A549 (cell line): ENCODE measurements at regions not wholly inside any gene's neighbourhood (a gene's known extent, or its start where the extent isn't known, plus 50 kb on each side); places are given as distances from the start of the nearest gene placed in this dataset.

Experiments
- ELK1 ChIP-seq: fragments of 150-350 bp; IDR thresholded peaks from 2 replicates; pipeline ENCODE4 v1.6.1; 2014; ENCODE audit warnings: low read depth, mild to moderate bottlenecking, low read length
- EP300 ChIP-seq, 2 experiments: fragments of >200 bp; sonication (Bioruptor Twin); formaldehyde crosslinking; IDR thresholded peaks; 2 replicates in 1 of 2; 3 replicates in 1 of 2; pipeline ENCODE4 v1.6.1; 2016 to 2017
- ESRRA ChIP-seq: fragments of 150-350 bp; IDR thresholded peaks from 2 replicates; pipeline ENCODE4 v1.6.1; 2014; ENCODE audit warnings: mild to moderate bottlenecking, low read length, borderline replicate concordance
- HDAC2 ChIP-seq: fragments of 200-600 bp; sonication (generic); IDR thresholded peaks from 2 replicates; pipeline ENCODE4 v1.6.1; 2016
- HOXA7 ChIP-seq: fragments of 250-450 bp; sonication (Bioruptor Pico); IDR thresholded peaks from 2 replicates; pipeline ENCODE4 v1.5.0; 2020; ENCODE audit warnings: mild to moderate bottlenecking, moderate library complexity
- HOXB13 ChIP-seq: fragments of 250-450 bp; sonication (Bioruptor Pico); IDR thresholded peaks from 2 replicates; pipeline ENCODE4 v1.5.0; 2020; ENCODE audit warnings: low read depth, mild to moderate bottlenecking, moderate library complexity
- JUN ChIP-seq, 2 experiments: fragments of >200 bp; sonication (Bioruptor Twin); formaldehyde crosslinking; IDR thresholded peaks; 2 replicates in 1 of 2; 3 replicates in 1 of 2; pipeline ENCODE4 v1.6.1; 2016 to 2017
- MAZ ChIP-seq: fragments of 150-350 bp; IDR thresholded peaks from 2 replicates; pipeline ENCODE4 v1.6.1; 2014; ENCODE audit warnings: antibody characterized with exemption, low read depth, low read length, borderline replicate concordance
- PHF8 ChIP-seq: fragments of 200-600 bp; sonication (generic); IDR thresholded peaks from 2 replicates; pipeline ENCODE4 v1.6.1; 2016; ENCODE audit warnings: low read depth, mild to moderate bottlenecking, antibody characterized with exemption, moderate library complexity, borderline replicate concordance
- POLR2A ChIP-seq: IDR thresholded peaks from 2 replicates; pipeline ENCODE4 v1.6.1; 2012; ENCODE audit warnings: mild to moderate bottlenecking, low read length
- SMC3 ChIP-seq: fragments of >200 bp; sonication (Bioruptor Twin); formaldehyde crosslinking; IDR thresholded peaks from 3 replicates; pipeline ENCODE4 v1.6.1; 2018; ENCODE audit warnings: inconsistent platforms
- SREBF2 ChIP-seq: fragments of 450-650 bp; IDR thresholded peaks from 2 replicates; pipeline ENCODE4 v1.6.1; 2014; ENCODE audit warnings: mild to moderate bottlenecking, moderate library complexity
- TF ChIP-seq, protein P1 (sequence below): fragments of >200 bp; sonication (Bioruptor Twin); formaldehyde crosslinking; IDR thresholded peaks from 3 replicates; pipeline ENCODE4 v1.5.1; 2016
- TF ChIP-seq, protein P2 (sequence below): fragments of 250-450 bp; sonication (Bioruptor Pico); IDR thresholded peaks from 2 replicates; pipeline ENCODE4 v1.5.0; 2021; ENCODE audit warnings: mild to moderate bottlenecking, moderate library complexity, borderline replicate concordance

DNA sequence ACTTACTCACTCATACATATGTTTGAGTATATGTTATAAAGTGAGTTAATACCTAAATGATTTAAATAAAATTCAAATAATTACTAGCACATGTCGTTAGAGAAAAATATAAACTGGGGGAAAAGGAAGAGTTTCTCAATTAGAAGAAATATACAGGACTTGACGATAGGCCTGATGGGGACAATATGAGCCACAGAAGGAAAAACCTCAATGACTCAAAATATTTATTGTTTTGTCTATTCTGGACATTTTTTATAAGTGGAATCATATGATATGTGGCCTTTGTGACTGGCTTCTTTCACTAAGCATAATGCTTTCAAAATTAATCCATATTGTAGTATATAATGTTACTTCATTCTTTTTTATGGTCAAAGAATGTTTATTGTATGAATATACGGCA, 339.2 kb upstream of the PMFBP1 start:
- TF ChIP-seq HDAC2 (no peak), SMC3 (no peak), JUN (IDR thresholded peaks at IDR 0.05) (no peak), ELK1 (no peak), SREBF2 (no peak), EP300 (IDR thresholded peaks at IDR 0.05) (no peak), POLR2A (no peak), HOXA7 (CRISPR knock-in tag) (no peak), MAZ (no peak), PHF8 (no peak), HOXB13 (CRISPR knock-in tag) (no peak), ESRRA (no peak)
- TF ChIP-seq, protein P1, sequence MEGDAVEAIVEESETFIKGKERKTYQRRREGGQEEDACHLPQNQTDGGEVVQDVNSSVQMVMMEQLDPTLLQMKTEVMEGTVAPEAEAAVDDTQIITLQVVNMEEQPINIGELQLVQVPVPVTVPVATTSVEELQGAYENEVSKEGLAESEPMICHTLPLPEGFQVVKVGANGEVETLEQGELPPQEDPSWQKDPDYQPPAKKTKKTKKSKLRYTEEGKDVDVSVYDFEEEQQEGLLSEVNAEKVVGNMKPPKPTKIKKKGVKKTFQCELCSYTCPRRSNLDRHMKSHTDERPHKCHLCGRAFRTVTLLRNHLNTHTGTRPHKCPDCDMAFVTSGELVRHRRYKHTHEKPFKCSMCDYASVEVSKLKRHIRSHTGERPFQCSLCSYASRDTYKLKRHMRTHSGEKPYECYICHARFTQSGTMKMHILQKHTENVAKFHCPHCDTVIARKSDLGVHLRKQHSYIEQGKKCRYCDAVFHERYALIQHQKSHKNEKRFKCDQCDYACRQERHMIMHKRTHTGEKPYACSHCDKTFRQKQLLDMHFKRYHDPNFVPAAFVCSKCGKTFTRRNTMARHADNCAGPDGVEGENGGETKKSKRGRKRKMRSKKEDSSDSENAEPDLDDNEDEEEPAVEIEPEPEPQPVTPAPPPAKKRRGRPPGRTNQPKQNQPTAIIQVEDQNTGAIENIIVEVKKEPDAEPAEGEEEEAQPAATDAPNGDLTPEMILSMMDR, result no peak
- TF ChIP-seq, protein P2, sequence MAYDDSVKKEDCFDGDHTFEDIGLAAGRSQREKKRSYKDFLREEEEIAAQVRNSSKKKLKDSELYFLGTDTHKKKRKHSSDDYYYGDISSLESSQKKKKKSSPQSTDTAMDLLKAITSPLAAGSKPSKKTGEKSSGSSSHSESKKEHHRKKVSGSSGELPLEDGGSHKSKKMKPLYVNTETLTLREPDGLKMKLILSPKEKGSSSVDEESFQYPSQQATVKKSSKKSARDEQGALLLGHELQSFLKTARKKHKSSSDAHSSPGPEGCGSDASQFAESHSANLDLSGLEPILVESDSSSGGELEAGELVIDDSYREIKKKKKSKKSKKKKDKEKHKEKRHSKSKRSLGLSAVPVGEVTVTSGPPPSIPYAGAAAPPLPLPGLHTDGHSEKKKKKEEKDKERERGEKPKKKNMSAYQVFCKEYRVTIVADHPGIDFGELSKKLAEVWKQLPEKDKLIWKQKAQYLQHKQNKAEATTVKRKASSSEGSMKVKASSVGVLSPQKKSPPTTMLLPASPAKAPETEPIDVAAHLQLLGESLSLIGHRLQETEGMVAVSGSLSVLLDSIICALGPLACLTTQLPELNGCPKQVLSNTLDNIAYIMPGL (CRISPR knock-in tag), result no peak
